HG03439 (cell line): ENCODE measurements at regions not wholly inside any gene's neighbourhood (a gene's known extent, or its start where the extent isn't known, plus 50 kb on each side); places are given as distances from the start of the nearest gene placed in this dataset.

Experiments
- ATAC-seq: cut with Tn5 transposase; IDR thresholded peaks from one replicate; pipeline ENCODE4 v1.9.1; 2021; ENCODE audit warnings: mild to moderate bottlenecking, moderate library complexity; ENCODE audit not compliant: unreplicated experiment

DNA sequence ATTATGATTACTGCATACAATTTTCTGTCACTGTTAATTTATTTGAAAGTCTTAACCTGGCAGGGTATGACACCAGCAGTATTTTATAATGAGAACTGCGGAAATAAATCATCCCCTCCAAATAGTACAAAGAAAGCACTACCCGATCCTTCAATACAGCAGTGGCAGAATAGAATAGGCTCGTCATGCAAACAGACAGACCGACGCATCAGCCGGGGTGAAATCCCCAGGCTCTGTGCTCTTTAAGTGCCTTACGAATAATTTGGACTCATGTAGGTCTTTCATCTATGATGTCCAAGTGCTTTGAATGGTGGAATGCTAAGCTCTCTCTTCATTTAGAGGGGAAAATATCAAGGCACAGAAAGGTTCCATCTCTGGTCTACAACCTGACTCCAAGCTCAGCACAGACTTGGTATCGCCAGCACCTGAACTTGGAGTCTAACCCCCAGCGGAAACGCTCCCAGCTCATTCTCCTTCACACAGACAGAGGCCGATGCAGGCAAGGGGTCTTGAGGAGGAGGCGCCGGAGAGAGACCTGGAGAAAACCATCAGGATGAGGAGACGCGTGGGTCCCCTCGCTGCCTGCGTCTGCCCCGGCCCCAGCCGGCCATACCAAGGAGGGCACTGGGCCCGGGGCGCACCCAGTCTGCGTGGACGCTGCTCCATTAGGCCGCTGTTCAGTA is 568.1 kb upstream of the MKI67 start:
- ATAC-seq: no peak

DNA sequence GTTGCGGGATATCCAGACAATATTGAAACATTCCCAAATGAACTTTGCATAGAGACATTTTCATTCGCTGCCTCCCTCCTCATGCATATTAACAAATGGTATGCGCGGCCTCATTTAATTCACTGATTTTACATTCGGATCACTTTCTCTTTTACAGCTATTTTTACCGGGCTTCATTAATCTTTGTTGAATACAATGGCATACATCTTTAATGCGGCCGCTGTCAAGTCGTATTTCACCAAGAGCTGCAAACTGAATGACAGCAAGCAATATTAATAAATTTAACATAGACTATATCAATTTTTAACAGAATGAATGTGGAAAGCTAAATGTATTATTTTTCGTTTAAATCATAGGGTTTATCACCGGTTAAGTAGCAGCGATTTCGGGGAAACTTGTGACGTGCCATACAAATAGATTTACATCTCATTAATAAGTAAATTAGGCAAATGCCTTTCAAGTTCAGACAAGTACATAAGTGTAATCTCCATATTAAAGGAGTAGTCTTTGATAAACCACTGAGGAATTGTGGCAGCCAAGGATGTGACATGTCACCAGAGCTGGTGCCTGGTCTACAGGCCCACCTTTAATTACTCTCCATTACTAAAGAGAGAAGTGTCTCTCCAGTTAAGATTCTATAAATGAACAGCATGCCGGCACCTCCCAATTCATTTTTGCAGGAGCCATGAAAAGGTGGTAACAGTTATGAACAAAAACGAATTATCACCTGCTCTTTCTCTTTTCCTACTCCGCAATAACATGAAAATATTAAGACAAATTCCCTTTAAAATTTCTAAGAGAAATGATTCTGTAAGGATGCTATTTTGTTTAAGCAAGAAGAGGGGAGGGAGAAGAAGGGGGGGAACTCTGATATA is 568.9 kb upstream of the MKI67 start:
- no peak for ATAC-seq

DNA sequence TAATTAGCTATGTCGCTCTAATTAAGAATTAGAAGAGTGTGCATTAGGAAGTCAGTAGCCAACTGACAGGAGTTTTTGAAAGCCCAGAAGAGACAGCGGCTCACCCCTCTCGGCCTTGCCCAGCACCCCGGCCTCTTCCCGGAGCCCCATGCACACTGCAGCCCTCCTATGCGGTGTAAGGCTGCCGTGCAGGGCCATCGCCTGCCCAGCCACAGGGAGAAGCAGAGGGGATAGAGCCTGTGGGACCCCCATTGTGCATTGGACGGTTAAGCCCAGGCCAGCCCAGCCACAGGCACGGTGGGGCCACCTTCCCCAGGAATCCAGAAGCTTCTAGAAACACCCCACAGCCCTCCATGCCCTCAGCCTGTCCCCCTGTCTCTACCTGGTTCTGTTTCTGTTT is 569.7 kb upstream of the MKI67 start:
- no peak for ATAC-seq

DNA sequence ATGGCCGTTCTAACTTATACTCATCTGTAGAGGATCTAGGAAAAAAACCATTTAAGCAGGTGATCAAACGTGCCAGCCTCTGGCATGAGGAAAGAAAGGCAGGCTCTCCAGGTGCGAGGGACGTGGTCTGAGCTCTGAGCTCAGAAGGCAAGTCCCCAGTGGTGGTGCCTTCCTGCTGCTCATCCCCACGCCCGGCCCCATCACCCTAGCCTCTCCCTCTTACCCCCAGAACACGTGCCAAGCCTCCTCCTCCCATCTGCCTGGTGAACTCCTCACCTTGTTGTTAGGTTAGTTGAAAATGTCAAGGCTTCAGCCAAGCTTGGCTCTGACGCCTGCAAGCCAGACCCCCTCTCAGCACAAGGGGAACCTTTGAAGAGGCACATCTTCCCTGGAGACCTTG is 571.2 kb upstream of the MKI67 start:
- no peak for ATAC-seq

DNA sequence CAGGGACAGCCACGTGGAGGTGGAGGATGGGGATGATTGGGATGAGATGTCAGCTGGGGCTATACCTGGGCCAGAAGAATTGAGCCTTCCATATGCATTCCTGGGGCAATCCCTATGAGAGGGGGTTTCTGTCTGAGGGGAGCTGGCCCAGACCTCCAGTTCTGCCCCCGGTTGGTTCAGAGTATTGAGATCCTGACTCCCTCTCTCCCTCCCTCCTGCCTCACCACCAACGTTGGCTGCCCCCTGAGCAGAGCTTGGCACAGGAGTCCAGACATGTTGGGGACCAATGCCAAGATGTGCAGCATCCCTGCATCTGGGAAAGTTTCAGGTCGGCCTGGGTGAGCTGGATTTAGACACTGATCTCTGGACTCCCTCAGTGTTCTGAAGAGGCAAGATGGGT is 575.2 kb upstream of the MKI67 start:
- no peak for ATAC-seq

DNA sequence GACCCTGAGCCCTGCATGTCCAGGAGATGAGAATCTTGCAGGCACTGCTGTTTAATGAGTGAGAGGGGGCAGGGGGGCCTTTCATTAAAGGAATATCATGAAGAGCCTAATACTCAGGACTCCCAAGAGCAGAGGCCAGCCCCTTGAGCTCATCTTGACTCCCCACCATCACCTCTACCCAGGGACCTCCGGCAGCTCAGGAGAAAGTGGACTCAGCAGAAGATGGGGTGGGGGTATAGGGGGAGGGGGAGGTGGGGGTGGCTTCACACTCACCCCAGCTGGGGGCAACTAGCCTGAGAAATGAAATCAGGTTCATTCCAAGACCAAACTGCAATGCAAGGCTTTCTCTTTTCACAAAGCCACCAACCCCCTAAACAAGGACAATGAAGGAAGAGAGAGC is 575.6 kb upstream of the MKI67 start:
- ATAC-seq: no peak

DNA sequence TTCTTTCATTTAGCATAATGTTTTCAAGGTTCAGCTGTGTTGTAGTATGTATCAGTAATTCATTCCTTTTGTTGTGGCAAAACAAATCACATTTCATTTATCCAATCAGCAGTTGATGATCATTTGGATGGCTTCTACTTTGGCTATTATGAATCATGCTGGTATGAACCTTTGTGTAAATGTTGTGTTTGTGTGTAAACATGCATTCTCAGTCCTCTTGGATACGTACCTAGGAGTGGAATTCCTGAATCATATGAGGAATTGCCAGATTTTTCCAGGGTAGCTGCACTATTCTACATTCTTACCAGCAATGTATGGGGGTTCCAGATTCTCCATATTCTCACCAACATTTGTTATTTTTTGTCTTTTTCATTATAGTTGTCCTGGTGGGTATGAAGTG is 578.5 kb upstream of the MKI67 start:
- no peak for ATAC-seq

DNA sequence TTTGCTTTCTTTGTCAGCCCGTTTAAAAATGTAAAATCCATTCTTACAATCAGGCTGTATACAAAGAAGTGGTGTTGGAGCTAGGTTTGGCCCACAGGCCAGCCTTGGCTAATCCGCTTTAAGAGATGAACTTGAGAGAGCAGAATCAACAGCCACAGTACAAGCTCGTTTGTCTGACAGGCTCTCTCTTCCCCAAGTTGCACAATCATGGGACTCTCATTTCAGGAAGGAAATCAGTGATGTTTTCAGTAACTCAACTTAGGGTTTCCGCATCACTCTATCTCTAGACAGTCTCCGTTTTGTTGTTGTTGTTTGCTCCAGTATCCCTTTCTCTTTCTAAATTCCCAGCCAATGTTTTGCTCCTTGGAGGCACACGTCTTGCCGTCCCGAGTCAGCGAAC is 582.0 kb upstream of the MKI67 start:
- no peak for ATAC-seq

DNA sequence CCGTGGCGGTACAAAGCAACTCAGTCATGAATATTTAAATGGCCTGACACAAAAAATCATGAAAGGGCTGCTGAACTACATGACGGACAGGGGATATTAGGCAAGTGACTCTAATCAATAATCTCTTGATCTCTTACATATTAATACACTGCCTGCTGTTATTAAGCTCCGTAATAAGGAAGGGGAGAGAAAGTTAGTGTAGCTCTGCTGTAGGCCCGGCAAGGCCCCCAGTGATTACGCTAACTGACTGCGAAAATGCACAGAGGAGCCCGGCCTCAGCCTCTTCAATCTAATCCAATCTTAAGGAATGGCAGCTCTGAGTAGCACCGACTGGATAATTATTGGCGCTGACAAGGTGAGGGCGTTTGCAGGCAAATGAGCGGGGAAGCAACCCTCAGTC is 583.5 kb upstream of the MKI67 start:
- no peak for ATAC-seq

DNA sequence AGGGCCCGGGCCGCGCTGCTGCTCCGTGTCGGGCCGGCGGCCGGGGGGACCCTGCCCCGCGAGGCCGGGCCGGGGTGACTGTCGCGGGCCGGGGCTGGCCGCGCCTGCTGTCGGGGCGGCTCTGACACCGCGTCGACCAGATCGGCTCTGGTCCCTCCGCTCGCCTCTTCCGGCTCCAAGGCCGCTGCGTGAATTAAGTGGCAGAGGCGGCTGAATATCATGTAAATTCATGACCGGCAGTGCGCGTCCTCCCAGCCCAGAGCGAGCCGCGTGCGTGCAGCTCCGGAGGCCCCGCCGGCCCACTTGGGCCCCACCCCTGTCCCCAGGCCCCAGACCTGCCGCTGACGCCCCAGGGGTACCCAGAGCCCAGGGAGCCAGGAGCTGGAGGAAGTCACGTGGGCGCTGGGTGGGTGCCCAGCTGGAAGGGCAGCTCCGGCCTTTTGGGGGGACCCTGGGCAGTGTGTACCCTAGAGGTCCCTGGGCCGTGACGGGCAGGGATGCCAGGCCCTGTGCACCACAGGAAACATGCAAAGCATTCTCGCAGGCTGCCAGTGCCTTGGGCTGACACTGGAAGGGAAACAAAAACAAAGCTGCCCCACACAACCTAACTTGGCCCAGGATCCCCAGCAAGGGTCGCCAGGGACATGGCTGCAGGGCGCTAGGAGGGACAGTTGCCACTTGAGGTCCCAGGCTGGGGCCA is 584.0 kb upstream of the MKI67 start:
- no peak for ATAC-seq

DNA sequence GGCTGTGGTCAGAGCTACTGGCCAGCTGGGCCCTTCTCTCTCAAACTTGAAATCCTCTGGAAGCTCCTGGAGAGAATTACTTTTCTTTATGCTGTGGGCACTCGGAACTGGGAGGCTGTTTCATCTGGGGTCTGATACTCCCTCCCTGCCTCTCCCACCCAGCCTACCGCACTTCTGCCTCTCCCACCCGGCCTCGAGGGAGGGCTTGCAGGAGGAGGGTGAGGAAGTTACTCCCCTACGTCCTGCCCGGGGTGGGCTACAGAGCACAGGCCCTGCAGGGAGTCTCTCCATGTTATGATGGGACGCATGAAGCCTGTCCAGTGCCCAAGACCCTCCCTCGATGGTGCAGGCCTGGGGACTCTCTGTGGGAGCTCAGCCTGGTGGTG is 584.6 kb upstream of the MKI67 start:
- ATAC-seq: no peak

DNA sequence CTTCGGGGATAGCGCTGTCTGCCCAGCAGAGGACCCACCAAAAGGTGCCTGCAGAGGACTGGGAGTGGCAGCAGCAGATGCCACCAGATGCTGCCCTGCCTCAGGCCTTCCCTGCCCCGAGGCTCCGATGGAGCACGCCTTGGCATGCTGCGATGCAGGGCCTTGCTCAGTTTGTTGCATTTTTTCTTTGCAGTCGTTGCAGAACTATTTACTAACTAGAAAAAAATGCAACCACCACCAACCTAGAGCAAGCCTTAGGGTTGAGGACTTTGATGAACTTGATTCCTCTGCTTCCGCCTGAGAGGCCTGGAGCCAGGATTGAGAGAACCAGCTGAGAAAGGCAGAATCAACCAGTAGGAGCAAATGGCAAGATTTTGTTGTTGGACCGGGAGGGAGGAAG is 585.6 kb upstream of the MKI67 start:
- no peak for ATAC-seq

DNA sequence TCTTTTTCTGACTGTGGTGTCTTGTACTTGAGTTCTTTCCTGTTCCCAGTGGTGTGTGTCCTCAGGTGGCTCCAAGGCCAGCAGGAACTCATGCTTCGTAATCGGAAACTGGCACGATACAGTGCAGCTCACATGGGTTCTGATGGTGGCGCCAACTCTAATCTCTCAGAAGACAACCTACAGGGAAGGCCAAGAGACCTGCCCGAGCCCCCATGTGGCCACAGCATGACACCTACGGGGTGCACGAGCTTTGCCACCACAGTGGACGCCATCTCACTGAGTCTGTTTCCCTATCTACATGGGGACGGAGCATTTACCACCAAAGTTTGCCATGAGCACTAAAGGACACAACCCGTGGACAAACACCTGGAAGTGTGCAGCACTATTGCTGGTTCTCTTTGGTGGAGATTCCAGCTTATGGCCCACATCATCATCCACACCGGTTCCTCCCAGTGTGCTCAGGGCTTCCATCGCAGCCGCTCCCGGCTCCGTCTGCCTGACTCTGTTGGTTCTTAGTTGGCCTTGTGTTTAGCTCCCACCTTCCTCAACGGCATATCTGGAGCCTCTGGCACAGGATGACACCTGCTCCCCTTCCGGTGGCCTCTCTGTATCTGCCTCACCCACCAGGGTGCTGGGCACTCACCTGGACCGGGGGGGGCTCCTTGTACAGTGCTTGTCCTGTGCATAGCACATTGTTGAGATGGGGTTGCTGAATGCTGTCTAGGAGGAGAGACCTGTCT is 586.6 kb upstream of the MKI67 start:
- ATAC-seq: no peak

DNA sequence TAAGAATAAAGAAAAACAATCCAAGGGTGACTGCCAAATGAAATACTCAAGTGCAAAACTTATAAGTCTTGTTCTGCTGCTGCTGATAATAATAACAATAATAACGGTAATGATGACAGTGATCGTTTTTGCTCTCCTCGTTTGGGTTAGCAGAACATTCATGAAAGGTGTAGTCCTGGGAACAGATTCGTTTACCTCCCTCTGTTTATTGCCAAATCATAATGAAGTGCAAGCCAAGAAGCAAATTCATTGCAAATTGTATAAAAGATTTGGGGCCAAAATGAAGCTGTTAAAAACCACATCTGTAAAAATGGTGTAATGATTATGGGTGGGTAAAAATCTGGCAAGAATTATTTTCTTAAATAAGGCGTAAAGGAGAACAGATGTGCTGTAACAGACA is 587.2 kb upstream of the MKI67 start:
- no peak for ATAC-seq

DNA sequence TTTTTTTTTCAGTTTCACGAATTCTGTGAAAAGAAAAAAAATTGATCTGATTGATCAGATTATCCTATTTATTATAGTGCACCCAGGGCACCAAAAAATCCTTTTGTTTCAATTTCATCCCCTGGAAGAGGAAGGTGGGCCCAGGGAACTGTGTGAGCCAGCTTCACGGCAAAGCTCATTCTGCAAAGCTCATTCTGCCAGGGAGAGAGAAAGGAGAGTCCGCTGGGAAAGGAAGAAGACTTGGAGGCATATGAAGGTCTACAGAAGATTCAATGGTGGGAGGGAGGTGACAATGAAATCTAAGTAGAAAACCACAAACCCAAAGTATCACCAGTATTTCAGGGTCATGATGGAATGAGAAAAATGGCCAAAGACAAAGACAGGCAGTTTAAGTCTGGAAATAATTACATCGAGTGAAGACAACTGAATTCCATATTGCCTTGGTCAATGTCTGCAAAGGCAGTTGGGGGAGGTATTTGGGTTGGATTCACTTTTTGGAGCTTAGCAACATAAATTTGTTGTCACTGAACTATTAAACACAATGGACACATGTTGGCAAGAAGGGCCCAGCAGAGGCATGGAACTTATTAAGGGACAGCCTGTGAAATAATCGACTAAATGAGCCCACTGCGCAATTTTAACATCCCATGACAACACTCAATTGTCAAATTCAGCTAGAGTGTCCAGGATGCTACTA is 587.8 kb upstream of the MKI67 start:
- no peak for ATAC-seq

DNA sequence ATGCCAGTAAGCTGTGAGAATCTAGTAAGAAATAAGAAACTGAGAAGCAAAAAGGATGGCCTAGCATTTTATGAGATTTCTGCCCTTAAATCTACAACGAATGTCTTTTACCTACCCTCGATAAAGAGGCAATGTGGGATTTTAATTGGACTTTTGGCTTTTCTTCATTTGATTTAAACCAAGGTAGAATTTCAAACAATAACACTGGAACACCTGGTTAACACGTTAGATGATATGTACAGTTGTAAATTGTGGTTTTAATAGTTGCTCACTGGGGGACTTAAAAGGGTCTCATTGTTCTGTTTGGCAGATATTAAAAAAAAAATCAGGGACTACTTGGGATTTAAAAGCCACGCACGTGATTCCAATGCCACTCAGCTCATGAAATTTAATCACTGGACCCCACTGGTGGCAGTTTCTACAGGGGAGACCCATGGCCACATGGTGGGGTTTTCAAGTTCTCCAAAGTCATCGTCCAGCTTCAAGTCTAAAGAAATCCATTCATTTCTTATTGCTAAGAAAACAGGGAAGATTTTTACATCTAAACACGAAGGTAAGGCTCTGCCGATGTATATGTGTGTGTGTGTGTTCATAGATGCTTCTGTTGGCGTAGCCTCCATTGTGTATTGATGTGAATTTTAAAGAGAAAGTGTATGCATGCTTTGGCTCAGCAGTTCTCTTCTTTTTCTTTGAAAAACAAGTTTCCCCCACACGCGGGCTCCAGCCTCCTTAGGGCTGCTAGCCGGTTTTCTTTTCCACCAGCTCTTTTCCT is 588.6 kb upstream of the MKI67 start:
- no peak for ATAC-seq

DNA sequence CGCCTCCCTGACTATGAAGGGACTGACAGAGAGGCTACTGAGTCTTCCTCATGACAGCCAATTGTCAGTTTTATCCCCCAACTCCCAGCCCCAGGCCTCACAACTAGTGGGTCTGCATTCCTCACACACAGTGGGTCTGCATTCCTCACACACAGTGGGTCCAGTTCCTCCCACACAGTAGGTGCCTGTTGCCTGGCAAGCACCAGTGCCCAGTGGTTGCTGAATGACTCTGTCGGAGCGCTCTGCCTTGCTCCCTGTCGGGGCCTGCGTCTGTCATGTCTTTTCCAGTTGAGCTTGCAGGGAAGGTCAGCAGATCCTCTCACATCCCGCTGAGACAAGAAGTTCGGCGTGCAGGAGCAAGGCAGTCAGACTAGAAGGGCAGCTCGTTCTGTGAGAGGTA is 590.0 kb upstream of the MKI67 start:
- no peak for ATAC-seq

DNA sequence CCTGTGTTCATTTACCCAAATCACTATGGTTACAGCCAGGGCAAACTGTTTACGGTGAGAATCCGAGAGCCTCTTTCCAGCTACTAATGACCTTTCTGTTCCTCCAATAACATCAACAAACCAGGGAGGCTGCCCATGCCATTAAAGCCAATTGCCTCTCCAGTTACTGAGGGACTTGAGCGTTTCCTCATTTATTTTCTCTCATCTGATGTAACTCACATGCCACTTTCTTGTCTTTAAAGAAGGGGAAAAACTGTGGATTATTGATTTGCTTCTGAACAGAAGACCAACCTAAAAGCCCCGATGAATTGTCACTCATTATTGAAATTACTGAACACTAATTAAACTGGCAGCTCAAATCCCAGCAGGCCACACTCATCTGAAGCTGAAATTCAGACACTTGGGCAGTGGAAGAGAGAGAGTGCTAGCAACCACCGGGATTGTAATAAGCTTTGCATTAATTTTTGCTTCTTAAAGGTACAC is 595.8 kb upstream of the MKI67 start:
- ATAC-seq: no peak

DNA sequence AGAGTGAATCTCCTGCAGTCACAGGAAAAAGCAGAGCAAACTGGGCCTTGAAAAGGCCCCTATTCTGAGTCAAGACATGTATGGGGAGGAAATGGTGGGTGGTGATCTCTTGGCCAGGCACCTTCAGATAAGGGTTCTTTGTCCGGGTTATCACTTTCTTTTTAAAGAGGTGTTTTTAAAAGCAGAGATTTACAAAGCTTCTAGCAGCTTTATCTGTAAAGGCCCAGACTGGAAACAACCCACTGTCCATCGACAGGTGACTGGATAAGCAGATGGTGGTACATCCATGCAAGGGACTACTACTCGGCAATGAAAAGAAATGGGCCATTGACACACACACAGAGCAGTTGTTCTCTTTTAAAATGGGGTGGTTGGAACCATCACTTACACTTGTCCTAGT is 596.7 kb upstream of the MKI67 start:
- no peak for ATAC-seq
